GM19240 (cell line): ENCODE measurements at regions not wholly inside any gene's neighbourhood (a gene's known extent, or its start where the extent isn't known, plus 50 kb on each side); places are given as distances from the start of the nearest gene placed in this dataset.
"Not testable (repeated sequence)": the region's sequence is repeated elsewhere in the genome, so short reads cannot be mapped to it uniquely, and the experiment has no call there.

Experiments
- DNase-seq: peaks from one replicate; pipeline ENCODE4 v3.0.0; 2011; ENCODE audit warnings: low spot score; ENCODE audit not compliant: insufficient read length

DNA sequence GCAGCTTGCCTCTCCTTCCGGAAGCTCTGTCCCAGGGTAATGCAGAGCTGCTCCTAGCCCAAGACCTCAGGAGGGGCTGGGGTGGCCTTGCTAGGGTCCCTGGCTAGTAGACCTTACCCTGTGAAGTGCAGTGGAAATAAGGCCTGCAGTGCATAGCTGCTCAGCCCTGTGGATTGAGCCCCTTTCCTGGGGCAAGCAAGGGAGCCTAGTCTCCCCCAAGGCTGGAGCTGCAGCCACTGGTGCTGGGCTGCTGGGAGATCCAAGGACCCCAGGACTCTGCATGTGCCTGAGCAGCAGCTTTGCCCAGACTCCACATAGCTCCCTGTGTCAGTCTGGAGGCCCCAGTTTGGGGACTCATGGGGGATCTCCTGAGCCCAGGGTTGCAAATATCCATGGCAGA is 57.9 kb downstream of the FANCF start:
- DNase-seq, result no peak

DNA sequence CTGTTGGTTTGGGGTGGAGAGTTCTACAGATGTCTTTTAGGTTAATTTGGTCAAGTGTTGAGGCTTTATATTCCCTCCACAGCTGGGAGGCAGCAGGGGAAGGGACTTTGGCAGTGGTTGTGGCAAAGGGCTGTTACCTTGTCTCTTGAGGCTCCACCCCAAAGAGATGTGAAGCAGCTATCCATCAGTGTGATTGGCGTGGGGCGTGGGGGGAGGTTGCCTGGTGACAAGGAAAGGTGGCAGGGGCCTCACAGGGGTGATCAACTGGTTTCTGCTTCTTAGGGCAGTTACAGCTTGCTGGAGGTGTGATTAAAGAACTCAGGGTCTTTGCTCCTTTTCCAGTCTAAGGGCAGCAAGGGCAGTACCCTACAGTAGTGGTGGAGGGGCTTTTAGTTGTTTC is 59.3 kb downstream of the FANCF start:
- no peak for DNase-seq

DNA sequence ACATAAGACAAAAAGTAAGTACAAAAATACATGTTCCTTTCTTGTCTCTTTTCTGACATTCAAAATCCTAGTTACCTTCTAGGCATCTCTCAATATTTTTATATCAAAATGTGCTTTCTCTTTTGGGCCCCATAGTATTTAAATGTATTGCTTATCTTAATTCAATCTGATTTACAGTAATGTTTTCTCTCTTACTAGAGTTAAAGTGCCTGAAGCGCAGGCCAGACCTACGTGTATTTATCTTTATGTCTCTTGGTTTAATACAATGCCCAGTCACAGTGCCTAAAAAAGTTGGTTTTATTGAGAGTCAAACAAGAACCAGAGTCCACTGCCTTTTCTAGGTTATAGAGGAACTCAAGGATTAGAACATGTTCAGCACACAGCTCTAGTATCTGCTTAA is 64.3 kb downstream of the FANCF start:
- no peak for DNase-seq

- no peak for DNase-seq
Observed at GRCh38 chr11:22559416-22559815, 66.2 kb downstream of the FANCF start.

- no peak for DNase-seq
Observed at GRCh38 chr11:22558664-22559063, 67.0 kb downstream of the FANCF start.

GRCh38 chr11:22556381-22556780 is 69.2 kb downstream of the FANCF start:
- DNase-seq, result no peak

- no peak for DNase-seq
Observed at GRCh38 chr11:22555881-22556280, 69.7 kb downstream of the FANCF start.

- peak; percentile 2 for DNase-seq
Observed at GRCh38 chr11:22554221-22554620, 71.4 kb downstream of the FANCF start.

- DNase-seq, result no peak
Observed at GRCh38 chr11:22552885-22553284, 72.7 kb downstream of the FANCF start.

- DNase-seq, result no peak
Observed at GRCh38 chr11:22546746-22547145, 78.9 kb downstream of the FANCF start.

- DNase-seq, result no peak
Observed at GRCh38 chr11:22543261-22543660, 82.4 kb downstream of the FANCF start.

GRCh38 chr11:22539821-22540256 is 85.8 kb downstream of the FANCF start:
- DNase-seq, result no peak

DNA sequence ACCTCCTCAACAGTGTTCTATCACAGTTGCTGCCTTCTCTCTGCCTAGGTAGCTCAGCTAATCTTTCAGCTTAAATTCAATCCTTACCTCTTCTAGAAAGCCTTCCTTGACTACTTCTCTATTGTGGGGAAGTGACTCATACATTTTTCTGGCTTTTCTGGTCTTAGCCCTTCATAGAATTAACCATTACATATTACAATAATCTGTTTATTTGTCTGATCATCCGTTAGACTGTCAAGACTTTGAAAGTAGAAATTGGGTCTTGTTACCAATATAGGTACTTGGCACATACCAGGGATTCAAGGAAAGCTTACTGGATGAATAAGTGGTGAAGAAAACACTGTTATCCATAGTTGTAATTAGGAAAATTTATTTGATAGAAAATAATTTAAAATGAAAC is 89.6 kb downstream of the FANCF start:
- DNase-seq, result no peak

DNA sequence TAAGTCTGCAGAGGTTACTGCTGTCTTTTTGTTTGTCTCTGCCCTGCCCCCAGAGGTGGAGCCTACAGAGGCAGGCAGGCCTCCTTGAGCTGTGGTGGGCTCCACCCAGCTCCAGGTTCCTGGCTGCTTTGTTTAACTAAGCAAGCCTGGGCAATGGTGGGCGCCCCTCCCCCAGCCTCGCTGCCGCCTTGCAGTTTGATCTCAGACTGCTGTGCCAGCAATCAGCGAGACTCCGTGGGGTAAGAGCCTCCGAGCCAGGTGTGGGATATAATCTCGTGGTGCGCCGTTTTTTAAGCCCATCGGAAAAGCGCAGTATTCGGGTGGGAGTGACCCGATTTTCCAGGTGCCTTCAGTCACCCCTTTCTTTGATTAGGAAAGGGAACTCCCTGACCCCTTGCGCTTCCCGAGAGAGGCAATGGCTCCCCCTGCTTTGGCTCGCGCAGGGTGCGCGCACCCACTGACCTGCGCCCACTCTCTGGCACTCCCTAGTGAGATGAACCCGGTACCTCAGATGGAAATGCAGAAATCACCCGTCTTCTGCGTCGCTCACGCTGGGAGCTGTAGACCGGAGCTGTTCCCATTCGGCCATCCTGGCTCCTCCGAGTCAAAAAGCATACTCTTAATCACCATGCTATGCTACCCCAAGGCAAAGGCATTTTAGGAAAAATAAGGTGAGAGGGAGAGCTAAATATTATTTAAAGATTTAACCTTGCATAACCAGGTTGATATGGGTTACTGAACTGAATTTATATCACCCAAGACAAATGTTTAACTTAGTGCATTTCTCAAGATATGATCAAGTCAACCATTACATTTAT is 96.8 kb downstream of the FANCF start:
- not testable (repeated sequence) for DNase-seq

GRCh38 chr11:22522225-22522624 is 103.4 kb downstream of the FANCF start:
- no peak for DNase-seq

DNA sequence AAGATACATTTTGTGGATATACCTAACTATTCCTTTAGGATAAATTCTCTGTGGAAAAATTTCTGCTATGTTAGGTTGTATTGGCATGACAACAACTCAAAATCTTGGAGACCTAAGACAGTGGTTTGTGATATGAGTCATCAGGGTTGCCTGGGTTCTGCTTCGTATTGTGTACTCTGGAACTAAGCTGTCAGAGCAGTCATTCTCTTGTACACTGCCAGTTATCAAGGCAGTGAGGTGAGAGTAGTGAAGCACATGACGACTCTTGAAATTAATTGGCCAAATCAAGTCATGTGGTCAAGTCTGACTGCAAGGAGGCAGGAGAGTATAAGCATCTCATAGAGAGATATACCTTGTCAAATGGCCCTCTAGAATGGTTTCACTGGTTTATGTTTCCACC is 104.4 kb downstream of the FANCF start:
- DNase-seq, result no peak

DNA sequence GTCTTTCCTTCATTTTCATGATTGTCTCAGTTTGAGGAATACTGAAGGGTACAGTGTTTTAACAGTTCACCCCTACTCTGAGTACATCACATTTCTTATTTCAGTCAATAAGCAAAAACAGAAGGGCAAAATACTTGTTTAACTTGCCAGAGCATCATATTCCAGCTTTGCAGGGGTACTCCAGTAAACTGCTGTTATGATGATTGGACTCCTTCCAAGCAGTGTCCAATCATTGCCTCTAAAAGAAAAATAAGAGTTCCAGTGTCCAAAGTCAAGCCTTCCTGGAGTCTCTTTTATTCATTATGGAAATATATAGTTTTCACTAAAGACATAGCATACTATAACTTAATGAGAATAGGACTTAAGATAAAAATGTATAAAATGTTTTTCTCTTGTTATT is 105.1 kb downstream of the FANCF start:
- DNase-seq, result no peak

- DNase-seq, result not testable (repeated sequence)
Observed at GRCh38 chr11:22518344-22518743, 107.3 kb downstream of the FANCF start.

DNA sequence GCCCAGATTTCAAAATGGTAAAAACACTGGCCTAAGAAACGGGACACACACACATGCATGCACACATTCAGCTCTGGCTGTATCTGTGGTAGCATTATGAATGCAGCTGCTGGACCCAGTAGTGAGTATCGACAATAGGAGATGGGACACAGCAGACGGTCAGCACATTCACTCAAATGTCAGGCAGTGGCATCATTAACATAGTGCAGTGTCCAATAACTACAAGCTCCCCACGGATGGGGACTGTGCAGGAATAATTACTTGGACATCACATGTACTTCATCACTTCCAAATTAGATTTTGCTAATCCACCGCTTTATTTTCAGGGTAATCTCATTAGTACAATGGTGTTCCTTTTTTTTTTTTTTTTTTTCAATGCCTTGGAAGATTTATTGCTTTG is 109.5 kb downstream of the FANCF start:
- DNase-seq, result no peak

- DNase-seq, result no peak
Observed at GRCh38 chr11:22512457-22512856, 113.2 kb downstream of the FANCF start.

DNA sequence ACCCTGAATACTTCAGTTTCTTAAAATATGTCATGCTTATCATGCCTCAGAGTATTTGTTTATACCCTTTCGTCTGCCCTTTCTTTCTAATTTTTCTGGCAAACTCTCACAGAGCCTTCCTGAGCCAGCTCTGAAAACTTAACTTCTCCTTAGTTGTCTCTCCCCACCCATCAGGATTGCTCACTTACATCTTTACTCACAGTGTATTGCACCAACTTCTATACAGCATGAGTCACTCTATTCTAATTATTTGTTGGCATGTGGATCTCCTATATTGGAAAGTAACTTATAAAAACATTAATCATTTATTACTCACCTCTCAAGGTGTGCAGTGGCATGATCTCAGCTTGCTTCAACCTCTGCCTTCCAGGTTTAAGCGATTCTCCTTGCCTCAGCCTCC is 114.9 kb downstream of the FANCF start:
- no peak for DNase-seq

GRCh38 chr11:22510010-22510409 is 115.6 kb downstream of the FANCF start:
- DNase-seq, result no peak

DNA sequence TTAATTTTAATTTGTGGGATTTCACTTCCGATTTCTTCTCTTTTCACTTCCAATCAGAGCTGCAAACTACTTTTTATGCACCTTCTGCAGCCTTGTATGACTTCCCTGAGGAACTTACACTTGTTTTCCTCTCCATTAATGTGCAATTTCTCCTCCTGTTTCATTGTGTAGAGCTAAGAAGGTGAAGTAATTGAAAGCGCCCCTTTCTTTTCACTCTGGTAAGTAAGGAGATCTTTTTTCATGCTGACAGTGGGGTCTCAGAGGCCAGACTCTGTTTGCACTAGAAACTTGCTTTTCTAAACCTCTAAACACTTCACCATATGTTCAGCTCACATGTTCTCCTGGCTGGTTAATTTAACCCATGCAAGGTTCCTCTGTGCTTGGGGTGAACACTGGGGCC is 117.0 kb downstream of the FANCF start:
- DNase-seq, result no peak

- DNase-seq, result no peak
Observed at GRCh38 chr11:22497474-22497873, 128.1 kb downstream of the FANCF start.
